Activated CD4-positive, alpha-beta T cell treated with anti-CD3 and anti-CD28 coated beads for 4 hours (primary cell): ENCODE measurements at regions not wholly inside any gene's neighbourhood (a gene's known extent, or its start where the extent isn't known, plus 50 kb on each side); places are given as distances from the start of the nearest gene placed in this dataset.
"Not testable (repeated sequence)": the region's sequence is repeated elsewhere in the genome, so short reads cannot be mapped to it uniquely, and the experiment has no call there.

ENCODE experiments used
- DNase-seq, 2 donors: peaks; one replicate each; pipeline ENCODE4 v3.0.0-alpha.2; 2020

GRCh38 chr3:6062261-6063187, 798.4 kb upstream of the GRM7 start:
- no peak for DNase-seq

- no peak for DNase-seq
Measured at GRCh38 chr3:6066397-6066796, 794.5 kb upstream of the GRM7 start.

GRCh38 chr3:6066868-6067578, 793.9 kb upstream of the GRM7 start:
- not testable (repeated sequence) for DNase-seq

- DNase-seq = no peak
Measured at GRCh38 chr3:6074952-6075351, 786.0 kb upstream of the GRM7 start.

GRCh38 chr3:6078436-6078835, 782.5 kb upstream of the GRM7 start:
- no peak for DNase-seq

GRCh38 chr3:6079011-6079410, 781.9 kb upstream of the GRM7 start:
- DNase-seq = no peak

- DNase-seq = no peak
Measured at GRCh38 chr3:6079561-6080179, 781.2 kb upstream of the GRM7 start.

- no peak for DNase-seq
Measured at GRCh38 chr3:6088433-6088832, 772.5 kb upstream of the GRM7 start.

GRCh38 chr3:6089780-6090179, 771.1 kb upstream of the GRM7 start:
- DNase-seq = no peak

GRCh38 chr3:6091262-6091661, 769.7 kb upstream of the GRM7 start:
- no peak for DNase-seq

GRCh38 chr3:6095006-6095405, 765.9 kb upstream of the GRM7 start:
- DNase-seq = no peak

GRCh38 chr3:6097021-6097420, 763.9 kb upstream of the GRM7 start:
- DNase-seq = no peak

GRCh38 chr3:6097556-6097955, 763.4 kb upstream of the GRM7 start:
- no peak for DNase-seq

- no peak for DNase-seq
Measured at GRCh38 chr3:6098516-6099157, 762.3 kb upstream of the GRM7 start.

- no peak for DNase-seq
Measured at GRCh38 chr3:6099458-6100075, 761.3 kb upstream of the GRM7 start.

- no peak for DNase-seq
Measured at GRCh38 chr3:6105187-6105586, 755.7 kb upstream of the GRM7 start.

GRCh38 chr3:6108957-6109356, 752.0 kb upstream of the GRM7 start:
- DNase-seq = no peak

GRCh38 chr3:6110451-6110850, 750.5 kb upstream of the GRM7 start:
- DNase-seq = no peak

GRCh38 chr3:6112546-6112945, 748.4 kb upstream of the GRM7 start:
- DNase-seq = no peak

GRCh38 chr3:6113338-6113737, 747.6 kb upstream of the GRM7 start:
- no peak for DNase-seq

GRCh38 chr3:6119367-6119766, 741.5 kb upstream of the GRM7 start:
- no peak for DNase-seq

- no peak for DNase-seq
Measured at GRCh38 chr3:6120786-6121185, 740.1 kb upstream of the GRM7 start.

GRCh38 chr3:6124875-6125274, 736.0 kb upstream of the GRM7 start:
- DNase-seq = no peak
